Activated CD8-positive, alpha-beta memory T cell treated with anti-CD3 and anti-CD28 coated beads for 1 hour (primary cell): ENCODE measurements at regions not wholly inside any gene's neighbourhood (a gene's known extent, or its start where the extent isn't known, plus 50 kb on each side); places are given as distances from the start of the nearest gene placed in this dataset.

Experiments used
- DNase-seq, 2 donors: peaks; one replicate each; pipeline ENCODE4 v3.0.0-alpha.2; 2020; ENCODE audit warnings: low read depth in 1 of 2; ENCODE audit errors: extremely low read depth in 1 of 2

DNA sequence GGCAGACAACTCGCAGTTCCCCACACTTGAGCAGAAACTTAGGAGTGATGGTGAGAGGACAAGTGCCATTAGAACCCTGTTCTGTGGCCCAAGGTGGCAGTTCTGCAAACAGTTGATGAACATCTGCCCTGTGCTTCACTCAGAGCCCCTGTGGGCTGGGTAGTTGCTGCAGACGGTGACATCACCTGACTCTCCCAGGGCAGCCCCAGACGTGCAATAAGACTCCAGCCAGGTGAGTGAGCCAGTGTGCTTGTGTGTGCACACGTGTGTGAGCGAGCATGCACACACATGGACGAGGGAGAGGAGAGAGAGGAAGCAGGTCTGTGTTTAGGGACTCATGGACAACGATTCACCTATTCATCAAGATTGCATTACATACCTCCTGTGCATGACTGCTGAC, 136.0 kb upstream of the GLI2 start:
- no peak for DNase-seq

GRCh38 chr2:120600335-120600734, 135.3 kb upstream of the GLI2 start:
- DNase-seq = no peak

DNA sequence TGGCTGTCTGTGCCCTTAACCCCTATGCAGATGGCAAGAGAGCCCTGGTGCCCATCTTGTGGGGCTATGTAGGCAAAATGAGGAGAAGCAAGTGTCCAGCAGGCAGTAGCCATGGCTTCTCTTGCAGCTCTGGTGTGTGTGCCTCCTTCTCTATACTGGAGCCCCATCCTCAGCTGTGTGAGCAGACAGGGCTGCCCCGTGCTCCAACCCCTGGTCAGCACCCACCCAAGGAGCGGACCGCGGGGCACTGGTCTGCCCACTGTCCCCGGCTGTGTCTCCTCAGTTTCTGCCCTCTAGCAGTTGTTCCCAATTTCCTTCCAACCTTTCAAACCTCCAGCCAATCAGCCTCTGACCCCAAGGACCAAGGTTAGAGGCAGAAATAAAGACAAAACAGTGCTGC, 134.9 kb upstream of the GLI2 start:
- no peak for DNase-seq

GRCh38 chr2:120601566-120601965, 134.1 kb upstream of the GLI2 start:
- DNase-seq = no peak

GRCh38 chr2:120602251-120602650, 133.4 kb upstream of the GLI2 start:
- DNase-seq = no peak

DNA sequence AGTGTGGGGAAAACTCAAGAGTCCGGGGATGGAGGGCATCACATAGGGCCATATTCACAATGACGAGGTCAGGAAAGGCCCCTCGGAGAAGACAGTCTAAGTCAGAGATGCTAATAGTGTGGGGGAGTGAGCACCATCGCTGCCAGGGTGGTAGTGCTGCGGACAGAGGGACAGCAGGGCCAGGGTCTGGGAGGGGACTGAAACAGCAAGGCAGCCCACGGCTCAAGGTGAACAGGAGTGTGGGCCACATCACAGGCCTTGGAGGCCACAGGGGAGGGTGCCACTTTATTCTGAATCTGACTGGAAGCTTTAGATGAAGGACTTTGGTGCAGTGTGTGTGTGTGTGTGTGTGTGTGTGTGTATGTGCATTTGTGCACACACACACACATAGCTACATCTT, 130.9 kb upstream of the GLI2 start:
- no peak for DNase-seq

DNA sequence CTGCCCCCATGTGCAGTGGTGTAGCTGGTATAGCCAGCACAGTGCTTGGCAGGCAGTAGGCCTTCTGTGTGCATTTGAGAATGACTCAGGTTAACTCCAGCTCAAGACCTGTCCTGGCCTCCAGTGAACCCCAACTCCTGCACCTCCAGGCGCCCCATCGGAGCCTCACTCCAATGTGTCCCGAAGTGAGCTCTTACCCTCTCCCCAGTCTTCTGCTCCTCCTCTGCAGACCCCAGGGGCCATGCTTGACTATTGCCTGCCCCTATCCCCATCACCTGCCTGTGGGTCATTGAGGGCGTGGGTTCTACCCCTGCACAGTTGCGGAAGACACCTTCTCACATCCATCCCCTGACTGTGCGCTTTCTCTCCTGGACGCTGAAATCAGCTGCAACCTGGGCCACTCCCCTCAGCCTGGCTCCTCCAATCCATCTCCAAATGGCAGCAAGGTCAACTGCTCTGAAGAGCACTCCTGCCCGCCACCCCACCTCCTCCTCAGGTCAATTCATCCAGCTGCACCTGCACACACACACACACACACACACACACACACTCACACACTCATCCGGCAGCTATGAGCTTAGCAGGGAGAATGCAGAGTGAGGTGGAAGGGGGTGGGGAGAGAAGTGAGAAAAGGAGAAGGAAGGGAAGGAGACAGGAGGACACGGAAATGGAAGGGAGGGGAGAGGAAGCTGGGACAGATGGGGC, 130.3 kb upstream of the GLI2 start:
- DNase-seq = no peak

- DNase-seq = no peak
Measured at GRCh38 chr2:120606280-120606679, 129.4 kb upstream of the GLI2 start.

DNA sequence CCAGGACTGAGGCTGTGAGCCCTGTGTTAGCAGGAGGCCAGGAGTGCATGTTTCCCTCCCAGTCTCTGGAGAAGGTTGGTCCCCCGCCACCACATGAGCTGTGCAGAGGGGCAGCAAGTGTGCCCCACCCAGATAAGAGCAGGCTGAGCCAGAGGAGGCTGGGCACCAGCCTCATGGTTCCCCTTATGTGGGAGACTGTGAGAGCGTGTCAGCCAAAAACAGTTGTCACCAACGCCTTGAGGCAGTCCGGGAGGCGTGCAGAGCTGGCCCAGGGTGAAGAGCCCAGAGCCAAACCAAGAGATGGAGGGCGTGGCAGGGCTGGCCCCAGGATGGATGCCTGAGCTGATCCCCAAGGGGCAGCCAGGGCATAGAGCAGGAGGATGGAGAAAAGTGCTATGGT, 128.7 kb upstream of the GLI2 start:
- DNase-seq = no peak

- DNase-seq = no peak
Measured at GRCh38 chr2:120607506-120607905, 128.2 kb upstream of the GLI2 start.

DNA sequence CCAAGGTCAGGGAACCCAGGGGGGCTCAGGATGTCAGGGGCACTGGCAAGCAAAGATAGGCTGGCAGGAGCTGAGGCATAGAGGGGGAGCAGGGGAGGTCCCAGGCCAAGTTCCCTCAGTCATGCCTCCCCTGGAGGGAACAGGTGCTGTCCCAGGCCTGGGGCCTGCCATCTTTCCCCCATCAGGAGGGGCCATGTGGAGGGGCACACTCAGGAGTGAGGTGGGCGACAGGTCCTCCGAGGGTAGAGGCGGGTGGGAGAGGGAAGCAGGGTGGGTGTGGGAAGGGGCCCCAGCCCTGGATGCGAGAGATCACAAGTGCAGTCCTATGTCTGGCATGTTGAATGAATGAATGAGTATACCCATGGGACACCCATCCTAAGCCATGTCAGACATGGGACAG, 127.7 kb upstream of the GLI2 start:
- DNase-seq = no peak

GRCh38 chr2:120609826-120610395, 125.8 kb upstream of the GLI2 start:
- DNase-seq = no peak

DNA sequence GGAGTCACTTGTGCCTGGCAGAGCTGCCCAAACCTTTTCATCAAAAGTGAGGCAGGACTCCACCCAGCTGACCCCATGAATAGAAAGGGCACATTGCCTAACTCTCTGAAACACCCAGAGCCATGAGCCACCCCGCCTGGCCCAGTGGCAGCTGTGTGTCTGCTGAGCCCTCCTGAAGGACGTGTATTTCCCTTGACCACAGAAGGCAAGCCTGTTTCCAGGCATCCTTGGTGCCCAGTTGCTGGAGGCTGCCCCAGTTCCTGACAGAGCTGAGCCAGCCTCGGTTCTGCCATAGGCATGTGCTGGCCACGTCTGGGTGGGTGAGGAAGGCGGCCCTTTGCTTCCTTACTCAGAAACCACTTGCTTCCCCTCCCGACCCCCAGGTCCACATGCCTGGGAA, 124.7 kb upstream of the GLI2 start:
- no peak for DNase-seq

DNA sequence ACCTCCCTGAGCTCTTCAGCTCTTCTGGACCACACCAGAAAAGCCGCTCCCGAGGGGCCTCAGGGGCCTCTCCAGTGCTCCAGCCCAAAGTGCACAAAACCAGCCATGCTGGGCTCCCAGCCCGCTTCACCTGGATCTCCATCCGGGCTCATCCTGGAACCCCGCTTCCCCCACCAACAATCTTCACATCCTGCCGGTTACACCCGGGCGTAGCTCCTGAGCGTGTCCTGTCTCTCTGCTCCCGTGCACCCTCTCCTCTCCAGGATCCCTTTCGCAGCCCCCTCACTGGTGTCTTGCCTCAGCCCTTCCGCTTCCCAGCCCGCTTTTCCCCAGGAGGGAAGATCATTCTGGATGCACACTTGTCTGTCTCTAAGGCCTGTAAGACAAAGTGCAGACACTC, 123.7 kb upstream of the GLI2 start:
- no peak for DNase-seq

DNA sequence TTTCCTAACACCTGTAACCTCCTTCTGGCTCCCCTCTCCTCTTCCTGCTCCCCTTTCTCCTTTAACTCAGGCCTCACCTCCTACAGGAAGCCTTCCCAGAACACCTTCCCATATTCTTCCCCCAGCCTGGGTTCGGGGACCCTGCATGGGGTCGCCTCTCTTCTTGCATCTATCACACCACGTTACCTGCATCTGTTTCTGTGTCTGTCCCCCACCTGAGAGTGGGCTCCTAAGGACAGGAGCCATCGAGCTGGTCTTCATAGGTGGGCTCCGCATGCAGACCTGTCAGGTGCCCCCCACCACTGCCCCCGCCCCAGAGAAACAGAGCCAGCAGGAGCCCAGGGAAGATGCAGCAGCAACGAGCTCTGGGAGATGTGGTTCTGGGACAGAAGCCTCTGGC, 123.2 kb upstream of the GLI2 start:
- DNase-seq = no peak

- DNase-seq = no peak
Measured at GRCh38 chr2:120612931-120613330, 122.7 kb upstream of the GLI2 start.

GRCh38 chr2:120613742-120614571, 121.7 kb upstream of the GLI2 start:
- no peak for DNase-seq

- DNase-seq = no peak
Measured at GRCh38 chr2:120614901-120615300, 120.8 kb upstream of the GLI2 start.

GRCh38 chr2:120616261-120616660, 119.4 kb upstream of the GLI2 start:
- DNase-seq = no peak

GRCh38 chr2:120617055-120617454, 118.6 kb upstream of the GLI2 start:
- DNase-seq = no peak

GRCh38 chr2:120618830-120619229, 116.8 kb upstream of the GLI2 start:
- DNase-seq = no peak

- no peak for DNase-seq
Measured at GRCh38 chr2:120619579-120619978, 116.1 kb upstream of the GLI2 start.
